Mammary epithelial cell (primary cell): ENCODE measurements at regions not wholly inside any gene's neighbourhood (a gene's known extent, or its start where the extent isn't known, plus 50 kb on each side); places are given as distances from the start of the nearest gene placed in this dataset.

ENCODE experiments used
- EZH2 ChIP-seq: IDR thresholded peaks from 2 replicates; pipeline ENCODE4 v1.6.1; 2012; ENCODE audit warnings: low read length, inconsistent platforms, borderline replicate concordance
- TF ChIP-seq, protein P1 (sequence below), 2 donors: IDR thresholded peaks in 1 of 2; conservative IDR thresholded peaks in 1 of 2; 2 replicates each; pipeline ENCODE4 v1.5.1; 2011 to 2012; ENCODE audit warnings: inconsistent platforms in 2 of 2, low read length in 2 of 2, mild to moderate bottlenecking in 2 of 2, control low read depth in 1 of 2, low read depth in 1 of 2; ENCODE audit not compliant: insufficient read depth in 1 of 2; ENCODE audit errors: extremely low read depth in 1 of 2

DNA sequence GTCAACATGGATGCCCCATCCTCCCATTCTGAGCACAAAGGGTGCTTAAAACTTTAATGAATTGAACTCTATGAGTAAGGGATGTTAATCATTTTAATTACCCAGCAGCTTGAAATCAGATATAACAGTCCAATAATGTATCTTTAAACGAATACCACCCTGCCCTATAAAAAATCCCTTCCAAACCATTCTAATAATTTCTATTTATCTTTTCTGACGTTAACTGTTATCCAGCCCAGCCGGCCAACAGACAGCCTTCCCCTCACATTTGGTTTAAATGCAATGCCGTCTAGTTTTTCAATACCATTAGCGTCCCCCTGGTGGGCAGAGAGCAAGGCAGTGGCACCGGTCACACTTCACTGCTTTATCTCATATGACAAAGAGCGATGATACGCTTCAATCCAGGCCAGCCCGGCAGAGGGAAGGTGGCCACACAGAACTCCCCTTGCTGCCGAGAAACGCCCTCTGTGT is 402.2 kb upstream of the ZNF507 start:
- TF ChIP-seq, protein P1, sequence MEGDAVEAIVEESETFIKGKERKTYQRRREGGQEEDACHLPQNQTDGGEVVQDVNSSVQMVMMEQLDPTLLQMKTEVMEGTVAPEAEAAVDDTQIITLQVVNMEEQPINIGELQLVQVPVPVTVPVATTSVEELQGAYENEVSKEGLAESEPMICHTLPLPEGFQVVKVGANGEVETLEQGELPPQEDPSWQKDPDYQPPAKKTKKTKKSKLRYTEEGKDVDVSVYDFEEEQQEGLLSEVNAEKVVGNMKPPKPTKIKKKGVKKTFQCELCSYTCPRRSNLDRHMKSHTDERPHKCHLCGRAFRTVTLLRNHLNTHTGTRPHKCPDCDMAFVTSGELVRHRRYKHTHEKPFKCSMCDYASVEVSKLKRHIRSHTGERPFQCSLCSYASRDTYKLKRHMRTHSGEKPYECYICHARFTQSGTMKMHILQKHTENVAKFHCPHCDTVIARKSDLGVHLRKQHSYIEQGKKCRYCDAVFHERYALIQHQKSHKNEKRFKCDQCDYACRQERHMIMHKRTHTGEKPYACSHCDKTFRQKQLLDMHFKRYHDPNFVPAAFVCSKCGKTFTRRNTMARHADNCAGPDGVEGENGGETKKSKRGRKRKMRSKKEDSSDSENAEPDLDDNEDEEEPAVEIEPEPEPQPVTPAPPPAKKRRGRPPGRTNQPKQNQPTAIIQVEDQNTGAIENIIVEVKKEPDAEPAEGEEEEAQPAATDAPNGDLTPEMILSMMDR (conservative IDR thresholded peaks at IDR 0.05 in 1 of 2, IDR thresholded peaks at IDR 0.05 in 1 of 2; ENCODE audit: extremely low read depth in 1 of 2, insufficient read depth in 1 of 2, low read depth in 1 of 2, low read length in 2 of 2): no peak
- TF ChIP-seq EZH2: no peak
